ENCODE measurements at regions not wholly inside any gene's neighbourhood (a gene's known extent, or its start where the extent isn't known, plus 50 kb on each side); places are given as distances from the start of the nearest gene placed in this dataset.

DNA sequence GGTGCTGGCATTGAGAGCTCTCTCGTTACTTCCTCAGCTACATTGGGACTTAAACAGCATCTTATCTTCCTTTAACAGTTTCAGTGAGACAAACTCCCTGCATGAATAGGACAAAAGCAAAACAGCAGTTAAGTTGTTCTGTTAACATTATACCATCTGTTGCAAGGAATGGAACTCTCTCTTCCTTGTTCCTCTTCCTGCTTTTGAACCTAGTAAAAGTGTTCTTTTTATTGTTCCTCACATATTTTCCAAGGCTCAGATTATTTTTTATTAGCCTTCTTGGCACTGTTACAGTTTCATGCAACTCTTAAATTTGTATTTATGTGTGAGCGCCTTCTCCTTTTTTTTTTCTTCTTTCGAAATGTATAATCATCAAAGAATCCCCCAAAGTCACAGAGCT is 202.6 kb upstream of the UFM1 start:
- Histone ChIP-seq H3K4me2 (ENCODE audit: low read length) (no peak overlapping the region), H3F3A (ENCODE audit: insufficient read depth, low read length, poor library complexity, severe bottlenecking) (no peaks in the 10 kb centered on the region), H3K27me3 (ENCODE audit: insufficient read depth, low read depth, low read length) (no peaks in the 10 kb centered on the region), H3K9me3 (ENCODE audit: low read length) (no peaks in the 10 kb centered on the region), H3K4me3 (ENCODE audit: low read length) (no peak overlapping the region), H3K36me3 (ENCODE audit: insufficient read depth, low read length) (no peaks in the 10 kb centered on the region), H3K9ac (ENCODE audit: low read length) (no peak overlapping the region), H3K79me2 (replicated peaks; ENCODE audit: insufficient read depth, low read length) (no peaks in the 10 kb centered on the region), H3K9me2 (ENCODE audit: insufficient read depth, low read length) (no peaks in the 10 kb centered on the region), H2AFZ (ENCODE audit: low read depth, low read length) (no peak overlapping the region), H4K20me1 (ENCODE audit: insufficient read depth) (no peaks in the 10 kb centered on the region), H3K27ac (ENCODE audit: low read length) (no peak overlapping the region)
- no peak for TF ChIP-seq TAF1 (IDR thresholded peaks at IDR 0.05; ENCODE audit: low read depth)

DNA sequence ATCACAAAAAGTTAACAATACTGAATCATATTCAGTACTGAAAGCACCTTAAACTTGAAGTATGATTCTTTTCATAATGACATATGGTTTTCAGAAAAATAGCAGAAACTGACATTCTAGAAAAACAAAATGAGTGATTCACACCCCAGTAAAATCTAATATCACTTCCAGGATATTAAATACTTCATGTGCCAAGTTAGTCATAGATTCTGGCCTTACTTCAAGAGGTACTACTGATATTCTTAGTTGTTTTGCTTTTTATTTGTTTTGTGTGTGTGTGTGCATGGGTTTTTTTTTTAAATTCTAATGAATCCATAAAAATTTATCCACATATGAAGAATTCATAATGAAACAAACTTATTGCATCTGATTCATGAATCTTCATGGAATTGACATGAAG is 207.9 kb upstream of the UFM1 start:
- no peak overlapping the region for H3K27ac ChIP-seq (ENCODE audit: low read length)
- H4K20me1 ChIP-seq (ENCODE audit: insufficient read depth), result no peaks in the 10 kb centered on the region
- no peak overlapping the region for H3K9ac ChIP-seq (ENCODE audit: low read length)
- no peaks in the 10 kb centered on the region for H3K9me2 ChIP-seq (ENCODE audit: insufficient read depth, low read length)
- no peaks in the 10 kb centered on the region for H3K27me3 ChIP-seq (ENCODE audit: insufficient read depth, low read depth, low read length)
- H3K36me3 ChIP-seq (ENCODE audit: insufficient read depth, low read length), result no peaks in the 10 kb centered on the region
- H3K9me3 ChIP-seq (ENCODE audit: low read length), result no peaks in the 10 kb centered on the region
- no peaks in the 10 kb centered on the region for H3K79me2 ChIP-seq (replicated peaks; ENCODE audit: insufficient read depth, low read length)
- H2AFZ ChIP-seq (ENCODE audit: low read depth, low read length), result no peak overlapping the region
- no peaks in the 10 kb centered on the region for H3F3A ChIP-seq (ENCODE audit: insufficient read depth, low read length, poor library complexity, severe bottlenecking)
- no peak overlapping the region for H3K4me2 ChIP-seq (ENCODE audit: low read length)
- H3K4me3 ChIP-seq (ENCODE audit: low read length), result no peak overlapping the region
- TF ChIP-seq EZH2 (IDR thresholded peaks at IDR 0.05; ENCODE audit: borderline replicate concordance, insufficient read depth, low read length, poor library complexity, severe bottlenecking) (no peak), SMC3 (conservative IDR thresholded peaks at IDR 0.05; ENCODE audit: poor library complexity) (no peak), MXI1 (conservative IDR thresholded peaks at IDR 0.05; ENCODE audit: poor library complexity, severe bottlenecking) (no peak), EP300 (conservative IDR thresholded peaks at IDR 0.05; ENCODE audit: poor library complexity, severe bottlenecking) (no peak), POLR2AphosphoS5 (IDR thresholded peaks at IDR 0.05) (no peak), RAD21 (conservative IDR thresholded peaks at IDR 0.05) (no peak)
- TF ChIP-seq, protein P1, sequence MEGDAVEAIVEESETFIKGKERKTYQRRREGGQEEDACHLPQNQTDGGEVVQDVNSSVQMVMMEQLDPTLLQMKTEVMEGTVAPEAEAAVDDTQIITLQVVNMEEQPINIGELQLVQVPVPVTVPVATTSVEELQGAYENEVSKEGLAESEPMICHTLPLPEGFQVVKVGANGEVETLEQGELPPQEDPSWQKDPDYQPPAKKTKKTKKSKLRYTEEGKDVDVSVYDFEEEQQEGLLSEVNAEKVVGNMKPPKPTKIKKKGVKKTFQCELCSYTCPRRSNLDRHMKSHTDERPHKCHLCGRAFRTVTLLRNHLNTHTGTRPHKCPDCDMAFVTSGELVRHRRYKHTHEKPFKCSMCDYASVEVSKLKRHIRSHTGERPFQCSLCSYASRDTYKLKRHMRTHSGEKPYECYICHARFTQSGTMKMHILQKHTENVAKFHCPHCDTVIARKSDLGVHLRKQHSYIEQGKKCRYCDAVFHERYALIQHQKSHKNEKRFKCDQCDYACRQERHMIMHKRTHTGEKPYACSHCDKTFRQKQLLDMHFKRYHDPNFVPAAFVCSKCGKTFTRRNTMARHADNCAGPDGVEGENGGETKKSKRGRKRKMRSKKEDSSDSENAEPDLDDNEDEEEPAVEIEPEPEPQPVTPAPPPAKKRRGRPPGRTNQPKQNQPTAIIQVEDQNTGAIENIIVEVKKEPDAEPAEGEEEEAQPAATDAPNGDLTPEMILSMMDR (IDR thresholded peaks at IDR 0.05; ENCODE audit: poor library complexity, severe bottlenecking), result no peak

DNA sequence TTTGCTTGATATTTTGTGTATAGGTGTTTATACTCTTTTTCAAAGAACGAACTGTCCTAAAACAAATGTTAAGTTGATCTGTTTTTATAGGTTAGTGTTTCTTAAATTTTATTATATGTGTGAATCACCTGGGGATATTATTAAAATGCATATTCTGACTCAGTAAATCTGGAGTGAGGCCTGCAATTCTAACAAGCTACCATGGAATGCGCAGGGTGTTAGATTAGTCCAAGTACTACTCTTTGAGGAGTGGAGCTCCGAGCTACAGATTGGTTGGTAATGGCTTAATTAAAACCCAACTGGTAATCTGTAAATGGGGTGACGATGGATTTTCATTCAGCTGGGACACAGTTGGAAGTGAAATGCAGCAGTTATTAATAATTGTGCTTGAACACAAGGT is 214.1 kb upstream of the UFM1 start:
- Histone ChIP-seq H3K4me3 (ENCODE audit: low read length) (no peak overlapping the region), H3K9me2 (ENCODE audit: insufficient read depth, low read length) (no peaks in the 10 kb centered on the region), H2AFZ (ENCODE audit: low read depth, low read length) (no peak overlapping the region), H3K36me3 (ENCODE audit: insufficient read depth, low read length) (no peaks in the 10 kb centered on the region), H3K79me2 (replicated peaks; ENCODE audit: insufficient read depth, low read length) (no peaks in the 10 kb centered on the region), H3K27me3 (ENCODE audit: insufficient read depth, low read depth, low read length) (no peaks in the 10 kb centered on the region), H4K20me1 (ENCODE audit: insufficient read depth) (no peaks in the 10 kb centered on the region), H3K9ac (ENCODE audit: low read length) (no peak overlapping the region), H3K27ac (ENCODE audit: low read length) (no peak overlapping the region), H3F3A (ENCODE audit: insufficient read depth, low read length, poor library complexity, severe bottlenecking) (no peaks in the 10 kb centered on the region), H3K9me3 (ENCODE audit: low read length) (no peaks in the 10 kb centered on the region), H3K4me2 (ENCODE audit: low read length) (no peak overlapping the region)
- TF ChIP-seq, protein P2, sequence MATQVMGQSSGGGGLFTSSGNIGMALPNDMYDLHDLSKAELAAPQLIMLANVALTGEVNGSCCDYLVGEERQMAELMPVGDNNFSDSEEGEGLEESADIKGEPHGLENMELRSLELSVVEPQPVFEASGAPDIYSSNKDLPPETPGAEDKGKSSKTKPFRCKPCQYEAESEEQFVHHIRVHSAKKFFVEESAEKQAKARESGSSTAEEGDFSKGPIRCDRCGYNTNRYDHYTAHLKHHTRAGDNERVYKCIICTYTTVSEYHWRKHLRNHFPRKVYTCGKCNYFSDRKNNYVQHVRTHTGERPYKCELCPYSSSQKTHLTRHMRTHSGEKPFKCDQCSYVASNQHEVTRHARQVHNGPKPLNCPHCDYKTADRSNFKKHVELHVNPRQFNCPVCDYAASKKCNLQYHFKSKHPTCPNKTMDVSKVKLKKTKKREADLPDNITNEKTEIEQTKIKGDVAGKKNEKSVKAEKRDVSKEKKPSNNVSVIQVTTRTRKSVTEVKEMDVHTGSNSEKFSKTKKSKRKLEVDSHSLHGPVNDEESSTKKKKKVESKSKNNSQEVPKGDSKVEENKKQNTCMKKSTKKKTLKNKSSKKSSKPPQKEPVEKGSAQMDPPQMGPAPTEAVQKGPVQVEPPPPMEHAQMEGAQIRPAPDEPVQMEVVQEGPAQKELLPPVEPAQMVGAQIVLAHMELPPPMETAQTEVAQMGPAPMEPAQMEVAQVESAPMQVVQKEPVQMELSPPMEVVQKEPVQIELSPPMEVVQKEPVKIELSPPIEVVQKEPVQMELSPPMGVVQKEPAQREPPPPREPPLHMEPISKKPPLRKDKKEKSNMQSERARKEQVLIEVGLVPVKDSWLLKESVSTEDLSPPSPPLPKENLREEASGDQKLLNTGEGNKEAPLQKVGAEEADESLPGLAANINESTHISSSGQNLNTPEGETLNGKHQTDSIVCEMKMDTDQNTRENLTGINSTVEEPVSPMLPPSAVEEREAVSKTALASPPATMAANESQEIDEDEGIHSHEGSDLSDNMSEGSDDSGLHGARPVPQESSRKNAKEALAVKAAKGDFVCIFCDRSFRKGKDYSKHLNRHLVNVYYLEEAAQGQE (IDR thresholded peaks at IDR 0.05; ENCODE audit: borderline replicate concordance), result no peak
- TF ChIP-seq EZH2 (IDR thresholded peaks at IDR 0.05; ENCODE audit: borderline replicate concordance, insufficient read depth, low read length, poor library complexity, severe bottlenecking) (no peak), TAF1 (IDR thresholded peaks at IDR 0.05; ENCODE audit: low read depth) (no peak), EP300 (conservative IDR thresholded peaks at IDR 0.05; ENCODE audit: poor library complexity, severe bottlenecking) (no peak), MXI1 (conservative IDR thresholded peaks at IDR 0.05; ENCODE audit: poor library complexity, severe bottlenecking) (no peak), SMC3 (conservative IDR thresholded peaks at IDR 0.05; ENCODE audit: poor library complexity) (no peak), RAD21 (conservative IDR thresholded peaks at IDR 0.05) (no peak), POLR2AphosphoS5 (IDR thresholded peaks at IDR 0.05) (no peak)
- TF ChIP-seq, protein P1 (IDR thresholded peaks at IDR 0.05; ENCODE audit: poor library complexity, severe bottlenecking), result no peak
